ENCODE measurements at regions not wholly inside any gene's neighbourhood (a gene's known extent, or its start where the extent isn't known, plus 50 kb on each side); places are given as distances from the start of the nearest gene placed in this dataset.
"Not testable (repeated sequence)": the region's sequence is repeated elsewhere in the genome, so short reads cannot be mapped to it uniquely, and the experiment has no call there.

GRCh38 chr2:56583796-56584315 lies 400.1 kb downstream of the CCDC85A start:
- no peak overlapping the region for H3K27ac Mint-ChIP-seq (ENCODE audit: unreplicated experiment)
- peaks cover 3% of the 10 kb centered on the region for H3K27me3 Mint-ChIP-seq (ENCODE audit: unreplicated experiment)
- no peaks in the 10 kb centered on the region for H3K36me3 Mint-ChIP-seq (ENCODE audit: low read depth, unreplicated experiment)

DNA sequence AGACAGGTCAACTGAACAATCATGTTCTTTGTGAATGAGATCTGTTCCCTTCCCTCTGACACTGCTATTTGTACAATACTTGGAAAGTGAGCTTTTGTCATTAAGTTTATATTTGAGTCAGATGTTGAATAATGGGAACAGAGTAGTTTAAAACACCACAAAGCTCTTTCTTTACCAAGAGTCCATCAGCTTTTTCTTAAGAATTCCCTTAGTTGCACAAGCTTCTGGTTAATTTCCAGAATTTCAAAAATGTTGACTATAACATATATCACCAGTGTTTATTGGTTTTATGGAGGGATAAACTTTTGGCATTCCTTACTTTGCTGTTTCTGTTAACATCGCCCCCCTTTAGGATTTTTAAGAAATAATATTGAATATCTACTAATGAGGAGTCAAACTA lies 403.7 kb downstream of the CCDC85A start:
- DNase-seq (ENCODE audit: low spot score): no peak
- Mint-ChIP-seq H3K4me3 (ENCODE audit: unreplicated experiment) (no peak overlapping the region), H3K27ac (ENCODE audit: unreplicated experiment) (no peak overlapping the region), H3K27me3 (ENCODE audit: unreplicated experiment) (peaks cover 3% of the 10 kb centered on the region), H3K36me3 (ENCODE audit: low read depth, unreplicated experiment) (no peaks in the 10 kb centered on the region), H3K4me1 (ENCODE audit: unreplicated experiment) (peaks cover 6% of the 10 kb centered on the region), H3K9me3 (ENCODE audit: unreplicated experiment) (no peaks in the 10 kb centered on the region)
- TF ChIP-seq CTCF (IDR thresholded peaks at IDR 0.05; ENCODE audit: unreplicated experiment): no peak

More at GRCh38 chr2:56583796-56584315, 400.1 kb downstream of the CCDC85A start:
- Mint-ChIP-seq H3K4me1 (ENCODE audit: unreplicated experiment) (peaks cover 4% of the 10 kb centered on the region), H3K4me3 (ENCODE audit: unreplicated experiment) (no peak overlapping the region), H3K9me3 (ENCODE audit: unreplicated experiment) (no peaks in the 10 kb centered on the region)
- TF ChIP-seq CTCF (IDR thresholded peaks at IDR 0.05; ENCODE audit: unreplicated experiment): no peak
- no peak for DNase-seq (ENCODE audit: low spot score)

DNA sequence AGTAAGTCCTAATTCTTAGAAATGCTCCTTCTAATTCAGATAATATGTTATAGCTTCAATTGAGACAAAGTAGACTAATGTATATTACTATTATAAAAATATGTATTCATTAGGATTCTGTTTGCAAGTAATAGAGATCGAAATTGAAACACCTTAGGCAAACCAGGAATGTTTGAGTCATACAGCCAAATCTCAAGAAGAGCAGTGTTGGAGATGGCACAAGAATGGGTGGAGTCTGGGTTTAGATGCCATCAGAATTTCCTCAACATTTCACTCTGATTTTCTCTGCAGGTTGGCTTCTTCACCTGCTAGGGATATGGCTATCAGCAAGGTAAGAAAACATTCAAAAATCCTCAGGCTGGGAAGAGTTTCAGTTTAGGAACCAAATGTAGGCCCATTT lies 405.4 kb downstream of the CCDC85A start:
- Mint-ChIP-seq H3K9me3 (ENCODE audit: unreplicated experiment) (no peaks in the 10 kb centered on the region), H3K4me3 (ENCODE audit: unreplicated experiment) (no peak overlapping the region), H3K27ac (ENCODE audit: unreplicated experiment) (no peak overlapping the region), H3K27me3 (ENCODE audit: unreplicated experiment) (no peaks in the 10 kb centered on the region), H3K4me1 (ENCODE audit: unreplicated experiment) (peaks cover 6% of the 10 kb centered on the region), H3K36me3 (ENCODE audit: low read depth, unreplicated experiment) (no peaks in the 10 kb centered on the region)
- no peak for DNase-seq (ENCODE audit: low spot score)
- no peak for TF ChIP-seq CTCF (IDR thresholded peaks at IDR 0.05; ENCODE audit: unreplicated experiment)

GRCh38 chr2:56589835-56590234 lies 406.0 kb downstream of the CCDC85A start:
- TF ChIP-seq CTCF (IDR thresholded peaks at IDR 0.05; ENCODE audit: unreplicated experiment): no peak
- H3K27ac Mint-ChIP-seq (ENCODE audit: unreplicated experiment): no peak overlapping the region
- DNase-seq (ENCODE audit: low spot score): no peak
- no peaks in the 10 kb centered on the region for H3K9me3 Mint-ChIP-seq (ENCODE audit: unreplicated experiment)
- H3K36me3 Mint-ChIP-seq (ENCODE audit: low read depth, unreplicated experiment): no peaks in the 10 kb centered on the region
- H3K27me3 Mint-ChIP-seq (ENCODE audit: unreplicated experiment): no peaks in the 10 kb centered on the region
- peaks cover 6% of the 10 kb centered on the region for H3K4me1 Mint-ChIP-seq (ENCODE audit: unreplicated experiment)
- H3K4me3 Mint-ChIP-seq (ENCODE audit: unreplicated experiment): no peak overlapping the region

DNA sequence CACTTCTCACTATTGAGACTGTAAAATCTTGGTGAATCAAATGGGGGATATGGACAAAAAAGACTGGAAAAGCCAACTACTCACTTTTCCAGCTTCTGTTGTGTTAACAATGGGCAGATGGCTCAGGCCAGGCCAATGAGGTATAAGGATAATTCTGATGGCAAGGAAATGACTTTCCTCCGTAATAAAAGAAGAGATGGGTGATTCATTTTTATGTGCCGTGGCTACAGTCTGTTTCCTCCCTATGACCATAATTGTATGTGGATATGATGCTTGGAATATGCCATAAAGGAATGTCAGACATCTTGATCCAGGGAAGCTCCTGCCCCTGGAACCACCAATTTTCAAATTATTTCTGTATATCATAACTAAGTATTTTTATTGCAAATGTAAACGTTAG lies 406.8 kb downstream of the CCDC85A start:
- Mint-ChIP-seq H3K4me1 (ENCODE audit: unreplicated experiment) (peaks cover 6% of the 10 kb centered on the region), H3K36me3 (ENCODE audit: low read depth, unreplicated experiment) (no peaks in the 10 kb centered on the region), H3K9me3 (ENCODE audit: unreplicated experiment) (no peaks in the 10 kb centered on the region), H3K4me3 (ENCODE audit: unreplicated experiment) (no peak overlapping the region), H3K27ac (ENCODE audit: unreplicated experiment) (no peak overlapping the region), H3K27me3 (ENCODE audit: unreplicated experiment) (no peaks in the 10 kb centered on the region)
- TF ChIP-seq CTCF (IDR thresholded peaks at IDR 0.05; ENCODE audit: unreplicated experiment): no peak
- no peak for DNase-seq (ENCODE audit: low spot score)

- H3K36me3 Mint-ChIP-seq (ENCODE audit: low read depth, unreplicated experiment); H3K27me3 Mint-ChIP-seq (ENCODE audit: unreplicated experiment); H3K9me3 Mint-ChIP-seq (ENCODE audit: unreplicated experiment); H3K4me3 Mint-ChIP-seq (ENCODE audit: unreplicated experiment); H3K4me1 Mint-ChIP-seq (ENCODE audit: unreplicated experiment); DNase-seq (ENCODE audit: low spot score); H3K27ac Mint-ChIP-seq (ENCODE audit: unreplicated experiment): not testable (repeated sequence)
These were observed 422.3 kb downstream of the CCDC85A start for GRCh38 chr2:56606086-56606485.
